NCI-H146 treated with DMSO at 0.1 percent for 48 hours (cell line): ENCODE measurements at regions not wholly inside any gene's neighbourhood (a gene's known extent, or its start where the extent isn't known, plus 50 kb on each side); places are given as distances from the start of the nearest gene placed in this dataset.

Source experiments
- DNase-seq: peaks from one replicate; lab custom pipeline; 2025; ENCODE audit not compliant: unreplicated experiment; lab: John Stamatoyannopoulos, UW

DNA sequence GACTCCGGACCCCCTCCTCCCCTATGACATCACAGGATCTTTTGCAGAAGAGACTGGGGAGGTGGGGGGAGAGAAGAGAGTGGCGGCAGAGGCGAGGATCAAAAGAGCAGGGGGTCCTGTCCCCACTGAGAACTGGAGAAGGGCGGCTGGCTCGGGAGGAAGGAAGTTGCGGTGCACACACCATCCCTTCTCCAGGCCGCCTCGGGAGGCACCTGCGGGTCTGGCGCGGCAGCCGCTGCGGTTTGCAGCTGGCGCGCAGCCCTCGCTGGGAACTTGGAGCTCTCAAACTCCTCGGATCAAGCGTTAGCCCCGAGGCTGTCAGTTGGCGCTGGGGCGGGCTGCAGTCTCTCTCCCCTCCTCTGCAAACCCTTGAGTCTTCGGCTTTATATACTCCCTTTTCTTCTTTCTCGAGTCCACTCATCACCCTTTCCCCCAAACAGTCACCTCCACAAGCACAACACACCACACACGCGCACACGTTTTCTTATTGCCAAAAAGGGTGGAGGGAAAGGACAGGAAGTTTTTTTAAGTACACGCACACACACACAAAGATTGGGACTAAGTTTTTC, 180.7 kb downstream of the TBXT start:
- no peak for DNase-seq

DNA sequence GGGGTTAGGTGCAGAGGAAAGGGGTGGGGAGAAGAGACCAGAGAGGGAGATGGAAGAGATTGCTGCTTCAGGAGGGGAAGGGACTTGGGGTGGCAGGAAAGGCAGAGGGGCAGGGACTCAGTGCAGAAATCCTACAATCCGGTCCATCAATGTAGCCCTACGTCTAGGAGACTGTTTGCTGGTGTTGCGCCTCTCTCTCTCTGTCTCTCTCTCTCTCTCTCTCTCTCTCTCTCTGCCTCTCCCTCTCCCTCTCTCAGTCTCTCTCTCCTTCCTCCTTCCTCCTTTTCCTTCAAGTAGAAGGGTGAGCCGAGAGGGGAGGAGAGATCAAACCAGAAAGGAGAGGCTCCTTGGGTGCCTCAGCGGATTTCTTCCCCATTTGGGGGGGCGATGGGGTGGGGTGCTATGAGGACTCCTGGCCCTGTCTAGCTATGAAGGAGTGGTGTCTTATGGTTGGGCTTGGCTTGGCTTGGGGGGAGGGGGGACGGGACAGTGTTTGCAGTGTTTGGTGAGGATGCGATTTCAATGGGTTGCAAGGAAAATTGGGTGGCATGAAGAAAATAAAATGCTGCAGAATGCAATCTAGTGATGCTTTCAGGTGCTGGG, 181.2 kb downstream of the TBXT start:
- no peak for DNase-seq

- no peak for DNase-seq
Observed at GRCh38 chr6:165985806-165986299, 181.8 kb downstream of the TBXT start.

DNA sequence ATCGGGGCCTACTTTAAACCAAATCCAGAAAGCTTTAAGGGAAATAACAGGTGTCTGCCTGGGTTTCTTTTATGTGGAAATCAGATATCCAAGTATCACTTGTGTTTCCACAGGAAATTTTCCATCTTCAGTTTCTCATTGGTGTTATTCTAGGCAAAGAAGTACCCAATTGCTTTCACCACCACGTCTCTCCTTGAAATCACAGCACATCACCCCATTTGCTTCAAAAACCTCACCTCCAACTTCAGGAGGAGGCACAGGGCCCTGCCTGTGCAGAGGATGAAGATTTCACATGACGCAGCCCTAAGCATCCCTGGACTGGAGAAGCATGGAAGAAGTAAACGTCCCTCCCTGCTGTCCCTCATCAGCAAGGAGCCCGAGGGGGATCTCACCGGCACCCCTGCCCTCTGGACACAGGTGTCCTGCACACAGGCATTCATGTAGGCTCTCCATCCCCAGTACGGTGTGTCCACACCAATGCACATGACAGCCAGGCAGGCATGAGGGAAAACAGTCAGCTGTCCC, 182.3 kb downstream of the TBXT start:
- no peak for DNase-seq

GRCh38 chr6:165984729-165985275, 182.8 kb downstream of the TBXT start:
- DNase-seq = no peak

GRCh38 chr6:165983112-165984072, 184.3 kb downstream of the TBXT start:
- DNase-seq = no peak

DNA sequence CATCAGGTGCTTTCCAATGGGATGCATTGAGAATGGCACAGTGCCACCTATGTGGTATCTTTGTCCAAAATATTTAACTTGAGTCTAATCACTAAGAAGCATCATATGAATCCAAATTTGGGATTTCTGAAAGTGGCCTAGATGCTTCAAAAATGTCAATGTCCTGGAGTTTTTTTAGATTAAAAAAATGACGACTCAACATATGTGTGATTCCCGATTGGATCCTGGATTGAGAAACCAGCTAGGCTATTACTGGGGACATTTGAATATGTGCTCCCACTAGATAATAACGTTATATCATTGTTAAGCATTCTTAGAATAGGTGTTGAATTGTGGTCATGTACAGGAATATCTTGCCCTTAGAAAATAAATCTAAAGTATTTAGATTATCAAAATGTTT, 189.2 kb downstream of the TBXT start:
- DNase-seq = no peak

DNA sequence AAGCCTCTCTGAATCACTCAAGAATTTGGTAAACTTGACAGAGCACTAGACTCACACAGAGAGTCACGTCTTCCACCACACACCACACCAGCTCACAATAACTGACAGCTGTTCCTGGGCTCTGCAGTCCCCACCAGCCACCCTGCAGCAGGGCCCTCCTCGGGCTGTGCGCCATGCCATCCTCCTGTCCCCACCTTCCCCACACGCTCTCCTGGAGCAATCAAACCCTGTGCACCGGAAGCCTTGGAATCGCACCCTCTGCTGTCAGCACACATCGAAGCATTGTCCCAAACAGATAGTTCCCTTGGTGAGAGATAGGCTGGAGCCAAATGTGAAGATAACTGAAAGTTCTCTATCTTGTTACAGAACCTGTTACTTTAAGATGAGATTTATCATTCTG, 191.0 kb downstream of the TBXT start:
- DNase-seq = no peak

DNA sequence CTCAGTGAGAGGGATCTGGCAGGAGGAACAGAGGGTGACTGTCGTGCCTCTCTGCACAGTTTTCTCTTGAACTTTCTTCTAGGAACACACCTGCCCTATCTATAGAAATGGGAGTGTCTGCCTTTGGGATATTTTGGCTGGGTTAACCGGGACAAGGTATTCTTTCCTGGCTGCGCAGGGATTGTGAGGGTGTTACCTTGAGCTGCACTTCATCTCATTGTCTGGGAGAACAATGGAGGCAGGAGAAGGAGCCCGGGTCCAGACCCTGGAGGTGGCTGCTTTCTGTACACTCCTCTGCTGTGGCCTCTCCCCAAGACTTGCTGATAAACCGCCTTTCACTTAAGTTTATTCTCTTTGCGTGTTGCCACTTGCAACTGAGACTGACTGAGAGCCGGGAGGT, 192.8 kb downstream of the TBXT start:
- DNase-seq = no peak

- no peak for DNase-seq
Observed at GRCh38 chr6:165973473-165973872, 194.2 kb downstream of the TBXT start.

DNA sequence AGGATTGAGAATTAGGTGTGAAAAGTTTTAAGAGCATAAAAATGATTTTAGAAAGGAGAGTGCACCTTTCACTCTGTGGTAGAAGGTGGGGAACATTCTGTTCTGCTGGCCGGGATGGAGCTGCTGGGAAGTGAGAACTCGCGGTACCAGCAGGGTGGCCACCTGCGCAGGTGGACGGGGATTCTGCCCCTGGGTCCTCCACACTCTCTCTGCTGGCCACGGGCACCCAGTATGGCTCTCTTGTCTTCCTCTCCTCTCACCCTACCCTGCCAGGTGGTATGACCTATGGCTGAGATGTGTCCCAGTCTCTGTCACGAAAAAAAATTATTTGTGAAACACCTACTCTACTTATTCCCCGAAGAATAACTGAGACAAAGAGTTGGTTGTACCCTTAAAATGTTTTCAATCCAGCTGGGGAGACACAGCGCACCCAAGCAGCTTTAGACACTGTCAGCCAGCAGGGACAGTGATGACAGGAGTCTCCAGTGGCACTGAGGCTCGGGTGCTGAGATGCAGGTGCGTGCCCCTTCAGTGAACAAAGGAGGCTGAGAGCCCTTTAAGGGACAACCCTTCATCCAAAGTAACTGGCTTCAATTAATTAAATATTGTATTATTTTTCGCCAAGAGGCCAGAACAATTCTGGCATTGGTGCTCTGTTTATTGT, 195.4 kb downstream of the TBXT start:
- no peak for DNase-seq

DNA sequence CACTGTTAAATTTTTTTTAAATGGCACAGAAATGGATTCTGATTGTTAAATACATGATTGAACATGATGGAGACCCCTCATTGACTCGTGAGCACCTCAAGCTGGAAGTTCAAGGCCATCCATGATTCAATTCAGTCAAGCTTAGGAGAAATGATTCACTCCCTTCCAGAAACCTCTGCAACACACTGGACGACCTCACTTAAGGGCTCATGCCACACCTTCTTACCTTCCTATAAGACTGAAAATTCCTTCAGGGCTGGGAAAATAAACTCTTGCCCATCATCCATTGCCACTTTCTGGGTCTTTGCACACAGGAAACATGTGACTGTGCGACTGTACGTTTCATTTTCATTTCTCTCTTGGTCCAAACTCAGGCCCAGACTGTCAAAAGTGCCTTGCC, 196.4 kb downstream of the TBXT start:
- no peak for DNase-seq

- DNase-seq = no peak
Observed at GRCh38 chr6:165970001-165970400, 197.7 kb downstream of the TBXT start.

DNA sequence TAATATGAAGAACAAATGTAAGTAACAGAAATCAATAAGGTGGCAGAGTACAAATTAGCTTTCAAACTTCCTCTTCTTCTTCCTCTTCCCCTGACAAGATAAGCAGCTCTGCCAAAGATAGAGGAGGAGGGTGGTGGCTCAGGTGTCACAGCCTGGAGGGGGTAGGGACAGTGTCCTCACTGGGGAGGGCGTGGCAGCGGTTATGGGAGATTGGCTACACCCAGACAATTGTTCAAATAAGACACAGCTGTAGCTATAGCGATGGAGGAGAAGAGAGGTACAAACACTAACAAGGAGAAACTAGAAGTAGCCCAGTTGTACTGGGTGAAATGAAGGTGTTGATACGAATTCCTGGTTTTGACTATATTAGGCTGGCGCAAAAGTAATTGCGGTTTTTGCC, 198.5 kb downstream of the TBXT start:
- DNase-seq = no peak

- no peak for DNase-seq
Observed at GRCh38 chr6:165968408-165968807, 199.2 kb downstream of the TBXT start.

DNA sequence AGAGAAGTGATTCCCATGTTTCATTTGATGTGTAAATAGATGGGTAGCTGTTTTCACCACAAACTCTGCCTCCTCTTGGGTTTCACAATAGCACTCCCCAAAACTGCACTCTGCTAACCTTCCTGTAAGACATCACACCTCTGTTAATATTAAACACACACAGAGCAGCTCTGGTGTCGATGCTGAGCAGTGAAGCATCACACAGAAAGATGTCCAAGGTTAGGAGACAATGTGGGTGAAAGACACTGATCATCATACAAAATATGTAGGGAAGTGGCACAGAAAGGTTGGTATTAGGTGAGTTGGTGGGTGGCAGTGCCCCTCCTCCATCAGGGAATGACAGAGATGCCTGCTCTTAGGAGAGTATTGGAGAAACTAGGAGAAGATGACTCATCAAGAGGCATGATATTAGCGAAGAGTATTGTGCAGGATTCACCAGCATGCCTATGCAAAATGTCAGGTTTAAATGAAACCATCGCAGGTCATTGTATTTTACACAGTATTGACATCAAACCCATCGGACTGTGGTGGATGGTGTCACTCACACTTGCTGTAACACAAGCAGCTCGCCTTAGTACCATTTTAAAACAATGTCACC, 199.7 kb downstream of the TBXT start:
- DNase-seq = no peak

DNA sequence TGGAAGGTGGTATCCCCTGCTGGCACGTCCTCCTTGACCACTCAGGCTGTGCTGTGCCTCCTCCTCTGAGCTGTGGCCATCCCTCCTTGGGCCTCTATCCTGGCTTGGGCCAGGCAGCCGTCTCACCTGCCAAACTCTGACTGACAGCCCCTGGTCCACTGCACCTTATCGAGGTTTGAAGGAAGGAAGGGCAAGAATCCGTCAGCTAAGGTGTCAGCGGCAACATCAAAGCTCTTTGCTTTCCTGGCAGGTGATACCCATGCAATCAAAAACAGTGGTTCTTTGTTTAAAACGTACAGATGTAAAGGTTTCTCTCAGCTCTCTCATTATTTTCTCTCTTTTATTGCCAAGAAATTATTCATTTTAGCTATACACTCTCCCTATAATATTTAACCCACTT, 203.9 kb downstream of the TBXT start:
- no peak for DNase-seq

GRCh38 chr6:165962366-165962765, 205.3 kb downstream of the TBXT start:
- DNase-seq = no peak

DNA sequence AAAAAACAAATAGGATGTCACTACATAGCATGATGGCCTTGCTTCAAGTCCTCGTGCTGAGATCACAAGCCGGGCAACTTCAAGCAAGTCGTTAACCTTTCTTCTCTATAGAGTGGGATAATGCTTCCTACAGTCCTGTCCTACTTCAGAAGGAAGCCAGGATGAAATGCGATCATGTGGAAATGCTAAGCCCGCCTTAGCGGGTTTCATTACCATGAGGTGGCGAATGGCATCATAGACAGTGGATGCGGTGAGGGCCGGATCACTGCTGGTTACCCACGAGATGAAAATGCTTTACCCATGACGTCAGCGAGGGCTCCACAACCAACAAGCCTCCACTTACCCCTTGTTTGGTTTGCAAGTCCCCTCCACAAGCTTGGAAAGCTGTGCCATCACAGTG, 206.4 kb downstream of the TBXT start:
- no peak for DNase-seq

- no peak for DNase-seq
Observed at GRCh38 chr6:165960695-165961094, 207.0 kb downstream of the TBXT start.

DNA sequence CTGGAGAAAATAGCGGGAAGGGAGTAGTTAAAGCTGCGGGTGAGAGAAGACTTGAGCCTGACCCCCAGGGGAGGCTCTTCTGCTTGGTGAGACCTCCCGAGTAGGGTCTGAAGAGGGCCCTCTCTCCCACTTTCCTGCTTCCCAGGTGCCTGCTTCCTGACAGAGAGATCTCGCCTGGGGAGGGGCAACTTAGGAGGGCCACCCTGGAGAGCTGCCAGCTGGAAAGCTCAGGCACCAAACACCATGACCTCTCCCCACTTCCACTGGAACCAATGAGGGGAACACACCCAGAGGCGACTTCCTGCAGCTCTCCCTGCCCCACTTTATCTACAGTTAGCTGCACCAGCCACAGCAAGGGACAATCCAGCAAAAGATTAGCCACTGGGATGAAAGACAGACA, 208.0 kb downstream of the TBXT start:
- no peak for DNase-seq
